Thyroid gland (tissue), 4 donors: ENCODE measurements at regions not wholly inside any gene's neighbourhood (a gene's known extent, or its start where the extent isn't known, plus 50 kb on each side); places are given as distances from the start of the nearest gene placed in this dataset.

Experiments
- DNase-seq, 2 donors: peaks; one replicate each; pipeline ENCODE4 v3.0.0-alpha.2; 2019
- H3K27ac ChIP-seq, 3 donors: fragments of 200-600 bp; sonication (generic); 1 replicate in 2 of 3; 2 replicates in 1 of 3; pipeline ENCODE4 v1.5.1; 2016 to 2019; ENCODE audit warnings: mild to moderate bottlenecking in 1 of 3, moderate library complexity in 1 of 3
- H3K27me3 ChIP-seq: fragments of 200-600 bp; sonication (generic); one replicate; pipeline ENCODE4 v1.5.1; 2019
- H3K36me3 ChIP-seq, 2 donors: fragments of 200-600 bp; sonication (generic); one replicate each; pipeline ENCODE4 v1.5.1; 2016 to 2019
- H3K4me1 ChIP-seq, 2 donors: fragments of 200-600 bp; sonication (generic); one replicate each; pipeline ENCODE4 v1.5.1; 2017 to 2019
- H3K4me3 ChIP-seq, 3 donors: fragments of 200-600 bp; sonication (generic); replicated peaks in 1 of 3; 1 replicate in 2 of 3; 2 replicates in 1 of 3; pipeline ENCODE4 v1.5.1; 2016; ENCODE audit warnings: mild to moderate bottlenecking in 1 of 3
- H3K9me3 ChIP-seq: fragments of 200-600 bp; sonication (generic); one replicate; pipeline ENCODE4 v1.5.1; 2017
- CTCF ChIP-seq, 6 experiments: fragments of 200-600 bp in 3 of 6; fragments of 450-650 bp in 3 of 6; sonication (generic) in 3 of 6; IDR thresholded peaks; one replicate each; pipeline ENCODE4 v1.5.1; 2016 to 2019; ENCODE audit warnings: antibody characterized with exemption in 6 of 6, mild to moderate bottlenecking in 2 of 6, inconsistent platforms in 1 of 6, moderate library complexity in 1 of 6
- POLR2A ChIP-seq, 2 donors: fragments of 450-650 bp; IDR thresholded peaks; one replicate each; pipeline ENCODE4 v1.6.1; 2017; ENCODE audit warnings: antibody characterized with exemption in 2 of 2, mild to moderate bottlenecking in 2 of 2, moderate library complexity in 1 of 2
- WGBS, 2 donors: methylation state at CpG; one replicate each; pipeline ENCODE4 v1.1.5; 2017; 5-methylcytosine and 5-hydroxymethylcytosine counted together
- intact Hi-C: fragments of 100-400 bp; cut with DNase I; formaldehyde crosslinking; loops from one replicate; pipeline ENCODE4 v1.15.1; 2023

- intact Hi-C loops = no loop called here
- 80 to 91% methylated on average over 1 of the region's 1 CpG for WGBS, 2 donors
- Histone ChIP-seq H3K4me1 (no peaks in the 10 kb centered on the region), H3K4me3 (no peak overlapping the region), H3K27me3 (no peaks in the 10 kb centered on the region), H3K27ac (no peak overlapping the region), H3K9me3 (no peaks in the 10 kb centered on the region), H3K36me3 (no peaks in the 10 kb centered on the region)
- DNase-seq = no peak
- TF ChIP-seq CTCF (IDR thresholded peaks at IDR 0.05) = no peak
- TF ChIP-seq POLR2A (IDR thresholded peaks at IDR 0.05) = no peak
These were observed 388.1 kb upstream of the ROBO2 start for GRCh38 chr3:76651784-76652183.

GRCh38 chr3:76652524-76652923 lies 387.4 kb upstream of the ROBO2 start:
- H3K9me3 ChIP-seq = no peaks in the 10 kb centered on the region
- no peaks in the 10 kb centered on the region for H3K36me3 ChIP-seq
- intact Hi-C loops = no loop called here
- H3K4me1 ChIP-seq = no peaks in the 10 kb centered on the region
- H3K27me3 ChIP-seq = no peaks in the 10 kb centered on the region
- 86 to 89% methylated on average over 1 of the region's 1 CpG for WGBS, 2 donors
- TF ChIP-seq POLR2A (IDR thresholded peaks at IDR 0.05) = no peak
- TF ChIP-seq CTCF (IDR thresholded peaks at IDR 0.05) = no peak
- no peak for DNase-seq
- H3K4me3 ChIP-seq = no peak overlapping the region
- no peak overlapping the region for H3K27ac ChIP-seq

- no peaks in the 10 kb centered on the region for H3K36me3 ChIP-seq
- DNase-seq = no peak
- no peak overlapping the region for H3K27ac ChIP-seq
- no peaks in the 10 kb centered on the region for H3K27me3 ChIP-seq
- intact Hi-C loops = no loop called here
- H3K4me3 ChIP-seq = no peak overlapping the region
- TF ChIP-seq CTCF (IDR thresholded peaks at IDR 0.05) (no peak), POLR2A (IDR thresholded peaks at IDR 0.05) (no peak)
- H3K9me3 ChIP-seq = no peaks in the 10 kb centered on the region
- WGBS, 2 donors = 87 to 89% methylated on average over 6 of the region's 6 CpGs
- no peaks in the 10 kb centered on the region for H3K4me1 ChIP-seq
These were observed 386.2 kb upstream of the ROBO2 start for GRCh38 chr3:76653640-76654251.

GRCh38 chr3:76656531-76657070 lies 383.3 kb upstream of the ROBO2 start:
- DNase-seq = no peak
- Histone ChIP-seq H3K27ac (no peak overlapping the region), H3K4me3 (no peak overlapping the region), H3K36me3 (no peaks in the 10 kb centered on the region), H3K27me3 (no peaks in the 10 kb centered on the region), H3K4me1 (no peaks in the 10 kb centered on the region), H3K9me3 (no peaks in the 10 kb centered on the region)
- TF ChIP-seq POLR2A (IDR thresholded peaks at IDR 0.05) = no peak
- TF ChIP-seq CTCF (IDR thresholded peaks at IDR 0.05) = no peak
- 56 to 58% methylated on average over 4 of the region's 4 CpGs for WGBS, 2 donors
- intact Hi-C loops = no loop called here

- Histone ChIP-seq H3K4me3 (no peak overlapping the region), H3K27me3 (no peaks in the 10 kb centered on the region), H3K36me3 (no peaks in the 10 kb centered on the region), H3K27ac (no peak overlapping the region), H3K9me3 (no peaks in the 10 kb centered on the region), H3K4me1 (no peaks in the 10 kb centered on the region)
- DNase-seq = no peak
- intact Hi-C loops = no loop called here
- WGBS, 2 donors = 94 to 96% methylated on average over 5 of the region's 5 CpGs
- no peak for TF ChIP-seq POLR2A (IDR thresholded peaks at IDR 0.05)
- TF ChIP-seq CTCF (IDR thresholded peaks at IDR 0.05) = no peak
These were observed 382.0 kb upstream of the ROBO2 start for GRCh38 chr3:76657909-76658308.
